Stimulated activated naive CD8-positive, alpha-beta T cell treated with anti-CD3 and anti-CD28 coated beads, Interleukin-15, Interleukin-2, amounts not matched to agents 100 U/mL and 50 U/mL, for 24 hours (primary cell): ENCODE measurements at regions not wholly inside any gene's neighbourhood (a gene's known extent, or its start where the extent isn't known, plus 50 kb on each side); places are given as distances from the start of the nearest gene placed in this dataset.
"Not testable (repeated sequence)": the region's sequence is repeated elsewhere in the genome, so short reads cannot be mapped to it uniquely, and the experiment has no call there.

Experiments used
- ATAC-seq: fragments of 150-1000 bp; cut with Tn5 transposase; one replicate; pipeline ENCODE4 v1.10.0; 2021
- DNase-seq: peaks from one replicate; pipeline ENCODE4 v3.0.0; 2021

DNA sequence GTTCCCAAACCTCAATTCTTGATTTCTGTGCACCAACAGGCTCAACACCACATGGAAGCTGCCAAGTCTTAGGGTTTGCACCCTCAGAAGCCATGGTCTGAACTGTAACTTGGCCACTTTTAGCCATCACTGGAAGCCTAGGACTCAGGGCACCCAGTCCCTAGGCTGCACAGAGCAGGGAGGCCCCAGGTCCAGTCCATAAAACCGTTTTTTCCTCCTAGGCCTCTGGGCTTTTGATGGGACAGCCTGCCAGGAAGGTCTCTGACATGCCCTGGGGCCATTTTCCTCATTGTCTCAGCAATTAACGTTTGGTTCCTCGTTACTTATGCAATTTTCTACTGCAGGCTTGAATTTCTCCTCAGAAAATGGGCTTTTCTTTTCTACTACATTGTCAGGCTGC, 1259.6 kb downstream of the RAPGEF2 start:
- no peak for ATAC-seq

DNA sequence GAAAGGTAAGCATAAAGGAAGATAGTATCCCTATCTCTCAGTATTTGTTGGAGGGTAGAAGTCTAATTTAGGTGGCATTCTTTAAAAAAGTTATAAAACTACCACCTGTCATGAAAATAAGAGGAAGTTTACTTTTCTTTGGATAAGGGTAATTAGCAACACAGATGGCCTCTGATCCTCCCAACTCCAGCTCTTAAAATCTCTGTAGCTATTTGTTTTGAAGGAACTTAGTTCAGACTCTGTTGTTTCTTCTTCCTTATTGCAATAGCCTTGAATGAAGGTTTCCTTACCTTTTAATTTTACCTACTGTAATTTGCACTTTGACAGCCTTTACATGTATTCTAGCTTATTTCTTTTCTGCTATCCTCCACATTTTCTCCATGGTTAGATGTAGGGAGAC, 1261.3 kb downstream of the RAPGEF2 start:
- ATAC-seq (no peak), DNase-seq (no peak)

More for the DNA sequence above, 1259.6 kb downstream of the RAPGEF2 start:
- DNase-seq: no peak

GRCh38 chr4:160364665-160365064, 1261.8 kb downstream of the RAPGEF2 start:
- ATAC-seq, DNase-seq: not testable (repeated sequence)

DNA sequence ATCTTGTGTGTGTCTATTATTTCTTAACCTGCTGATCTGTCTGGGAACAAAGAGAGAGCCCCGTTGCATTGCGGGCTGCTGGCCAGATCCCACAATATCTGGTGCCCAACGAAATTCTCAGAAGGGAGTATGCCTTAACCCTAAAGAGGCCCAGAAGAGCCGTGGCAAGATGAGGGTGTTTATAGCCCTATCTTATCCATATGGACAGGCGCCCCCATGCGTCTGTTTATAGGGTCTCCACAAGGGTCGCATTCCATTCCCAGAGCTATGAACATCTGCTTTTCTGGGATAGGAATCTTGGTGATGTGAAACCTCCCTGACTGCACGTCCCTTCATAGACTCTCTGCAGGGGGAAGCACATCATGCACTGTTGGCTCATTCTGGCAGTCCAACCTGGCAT, 1262.5 kb downstream of the RAPGEF2 start:
- ATAC-seq, DNase-seq: not testable (repeated sequence)

- DNase-seq (no peak), ATAC-seq (no peak)
Observed at GRCh38 chr4:160370046-160370445, 1267.2 kb downstream of the RAPGEF2 start.

DNA sequence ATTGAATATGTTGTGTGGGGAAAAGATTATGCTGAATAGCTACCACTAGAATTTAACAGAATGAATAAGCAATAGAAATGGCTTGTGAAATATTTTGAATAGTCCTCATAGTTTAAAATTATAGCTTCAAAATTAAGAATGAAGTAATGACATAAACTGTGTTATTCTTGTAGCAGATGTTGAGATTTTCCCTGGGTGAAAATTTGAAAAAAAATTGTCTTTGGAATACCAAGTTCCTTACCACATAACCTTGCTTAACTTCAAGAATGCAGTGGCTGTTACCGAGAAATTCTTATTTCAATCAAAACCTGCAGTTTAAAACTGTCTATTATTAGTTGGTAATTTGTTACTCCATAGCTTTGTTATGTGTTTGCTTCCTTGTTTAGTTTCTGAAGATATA, 1268.6 kb downstream of the RAPGEF2 start:
- DNase-seq (no peak), ATAC-seq (no peak)

GRCh38 chr4:160372390-160372789, 1269.5 kb downstream of the RAPGEF2 start:
- ATAC-seq (no peak), DNase-seq (no peak)

DNA sequence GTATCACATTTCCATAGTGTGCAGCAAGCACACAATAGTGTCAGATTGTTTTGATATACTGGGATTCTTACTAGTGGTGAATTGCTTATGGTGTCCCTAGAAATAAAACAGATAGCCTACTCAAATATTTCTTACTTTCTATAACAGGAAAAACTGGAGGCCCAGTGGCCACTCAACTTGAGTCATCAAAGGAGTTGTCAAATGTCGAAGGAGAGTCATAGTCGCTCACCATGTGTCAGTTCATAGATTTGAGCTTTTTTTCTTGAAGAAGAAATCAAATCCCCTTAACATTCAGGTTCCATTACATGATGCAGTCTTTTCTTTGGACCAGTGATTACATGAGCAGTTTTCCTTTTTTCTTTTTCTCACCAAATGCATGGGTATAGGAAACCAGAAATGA, 1271.0 kb downstream of the RAPGEF2 start:
- ATAC-seq (no peak), DNase-seq (no peak)

DNA sequence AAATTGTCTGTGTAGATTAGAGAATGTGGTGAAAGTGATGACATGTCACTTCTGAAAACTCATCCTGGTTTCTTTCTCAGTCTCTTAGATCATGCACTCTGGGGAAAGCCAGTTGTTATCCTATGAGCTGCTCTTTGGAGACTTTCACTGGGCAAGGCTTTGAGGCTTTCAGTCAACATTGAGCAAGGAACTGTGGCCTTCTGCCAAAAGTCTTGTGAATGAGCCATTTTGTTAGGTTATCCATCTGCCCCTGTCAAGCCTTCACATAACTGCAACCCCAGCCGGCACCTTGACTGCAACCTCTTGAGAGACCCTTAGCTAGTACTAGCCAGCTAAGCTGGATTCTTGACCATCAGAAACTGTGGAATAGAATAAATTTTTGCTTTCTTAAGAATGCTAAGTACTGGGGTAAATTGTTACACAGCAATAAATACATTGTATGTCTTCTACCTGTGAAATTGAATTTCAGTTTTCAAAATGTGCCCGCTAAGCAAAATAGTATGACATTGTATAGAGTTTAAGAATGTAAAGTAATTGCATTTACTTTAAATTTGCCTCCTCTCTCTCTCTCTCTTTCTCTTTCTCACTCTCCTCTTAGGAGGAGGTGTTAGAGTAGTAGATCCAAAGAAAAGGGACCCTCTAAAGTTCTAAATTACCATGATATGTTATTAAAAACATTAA, 1273.0 kb downstream of the RAPGEF2 start:
- no peak for DNase-seq
- ATAC-seq: no peak

DNA sequence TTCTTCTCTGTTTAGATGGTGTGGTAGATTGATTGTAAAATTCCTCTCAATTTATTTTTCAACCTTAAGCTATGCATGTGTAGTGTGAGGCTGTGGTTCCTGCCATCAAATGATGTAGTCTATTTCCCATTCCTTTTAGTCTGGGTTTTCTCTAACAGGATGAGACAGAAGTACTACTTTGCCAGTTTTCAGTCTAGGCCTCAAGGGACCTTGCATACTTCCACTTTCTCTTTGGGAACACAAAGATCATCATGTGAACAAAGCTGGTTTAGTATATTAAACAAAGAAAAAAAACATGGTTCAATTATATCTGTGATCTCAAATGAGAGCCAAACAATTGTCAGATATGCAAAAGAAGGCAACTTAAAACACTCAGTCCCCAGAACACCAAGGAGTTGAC, 1284.0 kb downstream of the RAPGEF2 start:
- DNase-seq (no peak), ATAC-seq (no peak)

DNA sequence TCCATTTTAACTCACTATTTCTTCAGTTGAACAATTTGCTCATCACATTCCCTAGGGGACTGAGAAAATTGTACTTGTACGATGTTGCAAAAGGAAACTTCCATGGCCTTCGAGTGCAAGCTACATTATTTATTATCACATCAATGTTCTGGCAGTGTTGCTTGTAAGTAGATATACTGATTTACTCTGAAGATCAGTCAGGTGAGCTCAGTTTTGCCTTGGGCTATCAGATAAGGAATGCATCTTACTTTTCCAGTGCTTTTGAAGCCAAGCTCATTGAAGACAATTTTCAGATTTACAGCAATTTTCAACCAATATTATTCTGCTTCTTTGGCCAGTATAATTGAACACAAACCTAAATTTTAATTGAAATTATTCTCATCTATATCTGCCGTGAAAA, 1296.9 kb downstream of the RAPGEF2 start:
- ATAC-seq (no peak), DNase-seq (no peak)

GRCh38 chr4:160403081-160403480, 1300.2 kb downstream of the RAPGEF2 start:
- no peak for ATAC-seq
- DNase-seq: no peak

DNA sequence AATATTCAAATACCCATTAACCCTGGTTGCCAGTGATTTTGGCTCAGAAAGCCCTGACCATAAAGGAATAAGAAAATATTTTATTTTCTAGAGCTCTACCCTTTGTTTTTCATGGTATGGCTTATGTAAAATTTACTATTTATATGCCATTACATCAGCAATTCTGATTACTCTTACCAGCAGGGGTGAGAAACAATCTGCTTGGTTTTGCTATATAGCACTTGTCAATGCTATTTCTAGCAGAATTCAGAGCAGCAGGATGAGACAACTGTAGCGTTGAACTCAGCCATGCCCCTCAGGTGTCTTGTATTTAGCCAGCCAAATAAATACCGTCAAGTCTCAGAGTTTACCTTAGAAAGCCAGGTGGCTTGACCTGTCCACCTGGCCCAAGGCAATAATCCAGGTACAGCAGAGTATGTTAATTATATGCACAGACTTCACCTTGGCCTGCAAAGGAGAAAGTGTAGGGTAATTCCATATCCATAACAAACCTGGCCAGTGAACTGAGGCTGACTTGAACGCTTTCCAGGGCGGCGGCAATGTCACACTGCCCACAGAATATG, 1303.5 kb downstream of the RAPGEF2 start:
- DNase-seq: no peak
- no peak for ATAC-seq

DNA sequence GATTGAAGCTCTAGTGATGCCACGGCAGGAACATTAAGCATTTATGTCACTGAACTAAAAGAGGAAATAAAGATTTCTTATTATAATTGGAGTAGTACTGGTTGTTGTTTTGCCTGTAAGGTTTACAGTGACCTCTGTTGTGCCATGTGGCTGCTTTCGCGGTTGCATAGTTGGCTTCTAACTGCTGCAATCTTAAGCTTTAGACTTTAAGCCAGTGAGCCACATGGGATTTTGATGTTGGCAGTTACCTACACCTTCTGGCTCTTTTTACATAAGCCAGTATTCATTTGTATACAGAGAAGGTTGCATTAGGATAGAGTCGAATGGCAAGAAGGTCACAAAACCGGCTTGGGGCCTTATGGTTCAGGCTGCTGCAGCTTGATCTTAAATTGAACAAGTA, 1311.6 kb downstream of the RAPGEF2 start:
- ATAC-seq (no peak), DNase-seq (no peak)

DNA sequence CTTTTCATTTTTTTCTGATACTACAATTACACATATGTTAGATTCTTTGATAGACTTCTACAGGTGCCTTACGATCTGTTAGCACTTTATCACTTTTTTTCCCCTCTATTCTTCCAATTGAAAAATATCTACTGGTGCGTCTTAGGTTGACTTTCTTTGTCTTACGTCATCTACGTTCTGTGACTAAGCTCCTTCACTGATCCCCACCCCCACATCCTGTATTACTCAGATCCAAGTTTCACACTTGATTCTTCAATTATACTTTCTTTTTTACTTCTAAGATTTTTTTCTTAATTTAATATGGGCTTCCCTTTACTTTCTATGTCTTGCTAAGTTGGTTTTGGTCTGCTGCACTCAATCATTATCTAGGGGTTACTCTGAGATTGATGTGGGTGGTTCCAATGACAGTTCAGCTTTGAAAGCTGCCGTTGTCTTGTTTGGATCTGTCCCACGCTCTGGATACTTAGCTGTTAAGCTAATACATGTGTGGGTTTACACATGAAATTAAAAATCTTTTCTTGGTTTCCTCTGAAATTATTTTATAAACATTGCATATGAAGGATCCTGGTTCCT, 1321.1 kb downstream of the RAPGEF2 start:
- no peak for ATAC-seq
- no peak for DNase-seq

DNA sequence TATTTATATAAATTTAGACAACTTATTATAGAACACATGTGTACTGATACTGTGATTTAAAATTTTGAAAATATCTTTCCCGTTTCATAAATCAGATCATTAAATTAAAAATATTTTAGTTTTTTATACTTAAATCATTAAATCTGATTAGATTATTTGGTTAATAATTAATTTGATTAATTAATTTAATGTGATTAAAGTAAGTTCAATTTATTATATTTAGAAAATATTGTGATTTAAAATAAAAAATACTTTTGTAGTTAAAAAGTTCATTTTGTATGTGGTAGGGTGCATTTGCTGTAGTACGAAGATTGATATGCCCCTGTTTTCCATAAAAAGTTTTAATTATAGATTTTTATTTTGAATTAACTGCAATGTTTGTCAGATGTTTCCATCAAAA, 1323.4 kb downstream of the RAPGEF2 start:
- no peak for DNase-seq
- no peak for ATAC-seq

DNA sequence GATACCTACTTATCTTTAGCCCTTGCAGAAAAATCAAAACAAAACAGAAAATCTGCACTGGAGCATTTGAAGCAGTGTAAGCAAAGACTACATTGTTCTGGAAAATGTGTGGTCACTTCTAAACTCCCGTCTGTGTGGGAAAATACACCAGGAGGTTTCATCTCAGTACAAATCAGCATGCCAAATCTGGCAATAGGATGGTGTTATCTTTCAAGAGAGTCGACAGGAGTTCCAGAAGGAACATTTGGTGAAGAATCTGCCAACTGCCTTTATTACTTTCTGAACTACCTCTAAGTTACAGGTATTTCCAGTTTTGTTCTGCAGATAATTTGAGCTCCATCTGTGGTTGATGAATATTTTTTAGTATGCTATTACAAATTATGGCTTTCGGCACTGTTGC, 1348.0 kb downstream of the RAPGEF2 start:
- ATAC-seq: no peak

DNA sequence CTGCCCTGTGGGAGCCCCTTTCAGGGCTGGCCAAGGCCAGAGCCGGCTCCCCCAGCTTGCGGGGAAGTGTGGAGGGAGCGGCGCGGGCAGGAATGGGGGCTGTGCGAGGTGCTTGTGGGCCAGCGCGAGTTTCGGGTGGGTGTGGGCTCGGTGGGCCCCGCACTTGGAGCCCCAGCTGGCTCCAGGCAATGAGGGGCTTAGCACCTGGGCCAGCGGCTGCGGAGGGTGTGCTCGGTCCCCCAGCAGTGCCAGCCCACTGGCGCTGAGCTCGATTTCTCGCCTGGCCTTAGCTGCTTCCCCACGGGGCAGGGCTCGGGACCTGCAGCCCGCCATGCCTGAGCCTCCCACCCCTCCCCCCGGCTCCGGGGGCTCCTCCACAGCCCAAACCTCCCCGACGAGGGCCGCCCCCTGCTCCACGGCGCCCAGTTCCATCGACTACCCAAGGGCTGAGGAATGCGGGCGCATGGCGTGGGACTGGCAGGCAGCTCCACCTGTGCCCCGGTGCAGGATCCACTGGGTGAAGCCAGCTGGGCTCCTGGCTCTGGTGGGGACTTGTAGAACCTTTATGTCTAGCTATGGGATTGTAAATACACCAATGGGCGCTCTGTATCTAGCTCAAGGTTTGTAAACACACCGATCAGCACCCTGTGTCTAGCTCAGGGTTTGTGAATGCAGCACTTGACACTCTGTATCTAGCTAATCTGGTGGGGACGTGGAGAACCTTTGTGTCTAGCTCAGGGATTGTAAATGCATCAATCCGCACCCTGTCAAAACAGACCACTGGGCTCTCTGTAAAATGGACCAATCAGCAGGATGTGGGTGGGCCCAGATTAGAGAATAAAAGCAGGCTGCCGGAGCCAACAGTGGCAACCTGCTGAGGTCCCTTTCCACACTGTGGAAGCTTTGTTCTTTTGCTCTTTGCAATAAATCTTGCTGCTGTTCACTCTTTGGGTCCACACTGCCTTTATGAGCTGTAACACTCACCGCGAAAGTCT, 1379.1 kb downstream of the RAPGEF2 start:
- ATAC-seq, DNase-seq: not testable (repeated sequence)

More for the DNA sequence above, 1348.0 kb downstream of the RAPGEF2 start:
- no peak for DNase-seq

DNA sequence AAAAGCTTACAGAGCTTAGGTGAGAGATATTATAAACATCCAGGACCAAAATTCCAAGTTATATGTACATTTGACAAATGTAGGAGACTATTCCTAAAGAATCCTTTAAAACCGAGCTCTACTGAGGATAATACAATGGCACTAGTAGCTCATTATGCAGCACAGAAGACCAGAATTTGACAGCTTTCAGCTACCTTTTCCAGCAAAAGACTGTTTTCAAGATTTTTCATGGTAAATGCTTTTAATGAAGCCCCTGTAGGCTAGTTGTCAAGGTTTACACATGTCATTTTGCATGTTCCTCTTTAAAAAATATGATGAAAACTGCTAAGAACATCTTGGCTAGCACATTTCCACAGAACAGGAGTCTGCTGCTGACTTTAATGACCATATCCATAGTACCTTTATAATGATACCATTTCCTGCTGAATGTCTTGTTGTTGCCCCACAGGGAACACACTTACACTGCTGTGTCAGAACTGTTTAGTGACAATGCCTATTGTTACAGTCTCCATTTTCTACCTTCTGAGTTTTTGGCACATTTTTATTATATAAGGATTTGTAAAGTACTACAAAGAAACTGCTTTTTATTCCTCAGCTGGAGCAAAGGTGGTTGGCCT, 1382.3 kb downstream of the RAPGEF2 start:
- ATAC-seq: no peak
- DNase-seq: no peak

DNA sequence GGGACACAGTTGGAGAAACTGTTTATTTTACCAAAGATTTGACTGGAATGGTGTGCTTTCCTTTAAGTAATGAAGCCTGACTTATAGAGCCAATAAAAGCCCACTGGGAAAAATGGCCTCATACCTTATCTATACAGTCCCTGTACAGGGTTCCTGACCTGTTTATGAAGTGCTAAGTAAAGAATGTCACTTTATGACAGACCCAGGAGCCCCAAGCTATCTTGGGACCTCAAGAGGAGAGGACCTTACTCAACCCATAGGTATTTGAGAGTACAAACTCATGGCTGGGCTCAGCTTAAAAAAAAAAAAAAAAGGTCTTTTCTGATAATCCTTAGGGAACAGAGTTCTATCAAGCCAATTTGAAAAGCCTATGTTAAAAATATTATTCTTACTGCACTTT, 1389.3 kb downstream of the RAPGEF2 start:
- ATAC-seq: no peak
- DNase-seq: no peak

DNA sequence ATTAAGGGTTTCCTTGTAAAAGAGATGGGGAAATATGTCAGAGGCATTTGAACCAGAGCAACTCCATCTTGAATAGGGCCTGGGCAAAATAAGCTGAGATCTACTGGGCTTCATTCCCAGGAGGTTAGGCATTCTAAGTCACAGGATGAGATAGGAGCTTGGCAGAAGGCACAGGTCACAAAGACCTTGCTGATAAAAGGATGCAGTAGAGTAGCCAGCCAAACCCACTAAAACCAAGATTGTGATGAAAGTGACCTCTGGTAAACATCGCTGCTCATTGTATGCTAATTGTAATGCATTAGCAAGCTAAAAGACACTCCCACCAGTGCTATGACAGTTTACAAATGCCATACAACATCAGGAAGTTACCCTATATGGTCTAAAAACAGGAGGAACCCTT, 1390.3 kb downstream of the RAPGEF2 start:
- ATAC-seq (no peak), DNase-seq (no peak)

DNA sequence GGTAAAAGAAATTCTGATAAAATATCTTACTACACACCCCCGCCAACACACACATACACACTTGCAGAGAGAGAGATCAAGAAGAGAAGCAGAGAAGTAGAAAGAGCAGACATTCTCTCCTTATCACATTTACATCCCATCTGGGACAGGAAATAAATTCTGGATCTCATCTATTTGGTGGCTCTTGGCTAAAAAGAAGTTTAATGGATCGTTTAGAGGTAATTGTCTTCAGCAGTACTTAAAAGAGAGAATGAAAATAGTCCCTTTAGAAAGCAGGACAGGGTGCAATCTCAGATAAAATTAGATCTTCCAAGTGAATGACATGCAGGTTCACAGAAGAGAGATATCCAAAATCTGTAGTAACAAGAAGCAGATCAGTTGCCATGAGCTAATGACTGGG, 1392.5 kb downstream of the RAPGEF2 start:
- DNase-seq (no peak), ATAC-seq (no peak)
